GM06990 (cell line): ENCODE measurements at regions not wholly inside any gene's neighbourhood (a gene's known extent, or its start where the extent isn't known, plus 50 kb on each side); places are given as distances from the start of the nearest gene placed in this dataset.

Source experiments
- DNase-seq: peaks from one replicate; pipeline ENCODE4 v3.0.0-alpha.2; 2011; ENCODE audit not compliant: insufficient read length; ENCODE audit errors: extremely low read depth
- H3K27me3 ChIP-seq: replicated peaks from 2 replicates; pipeline ENCODE4 v1.6.0; 2011; ENCODE audit warnings: low read length; ENCODE audit not compliant: control insufficient read depth, insufficient read depth
- H3K36me3 ChIP-seq: 2 replicates; pipeline ENCODE4 v1.5.1; 2011; ENCODE audit warnings: low read length; ENCODE audit not compliant: control insufficient read depth, insufficient read depth
- H3K4me3 ChIP-seq: replicated peaks from 2 replicates; pipeline ENCODE4 v1.5.1; 2011; ENCODE audit warnings: low read depth, mild to moderate bottlenecking, control low read depth, low read length
- CTCF ChIP-seq: IDR thresholded peaks from 2 replicates; pipeline ENCODE4 v1.5.1; 2011; ENCODE audit warnings: low read length, control low read depth, mild to moderate bottlenecking, inconsistent platforms; ENCODE audit not compliant: insufficient read depth, poor library complexity, severe bottlenecking

GRCh38 chr7:9621927-9622326, 1188.5 kb downstream of the NXPH1 start:
- H3K27me3 ChIP-seq = no peaks in the 10 kb centered on the region

DNA sequence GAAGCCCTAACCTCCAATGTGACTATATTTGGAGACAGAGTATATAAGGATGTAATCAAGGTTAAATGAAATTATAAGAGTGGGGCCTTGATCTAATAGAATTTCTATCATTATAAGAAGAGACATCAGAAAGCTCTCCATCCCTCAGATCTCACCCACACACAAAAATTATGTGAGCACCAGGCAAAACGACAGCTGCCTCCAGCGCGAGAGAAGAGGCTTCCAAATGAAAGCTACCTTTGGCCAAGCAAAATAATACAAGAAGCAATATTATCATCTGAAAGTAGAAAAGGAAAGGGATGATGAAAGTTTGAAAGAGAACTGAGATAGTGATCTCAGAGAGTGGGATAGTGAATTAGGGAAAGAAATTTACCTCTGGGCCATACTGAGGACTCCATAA, 1192.5 kb downstream of the NXPH1 start:
- H3K36me3 ChIP-seq = no peaks in the 10 kb centered on the region
- H3K4me3 ChIP-seq = no peak overlapping the region
- TF ChIP-seq CTCF = no peak
- no peak for DNase-seq
- H3K27me3 ChIP-seq = no peaks in the 10 kb centered on the region

More at GRCh38 chr7:9621927-9622326, 1188.5 kb downstream of the NXPH1 start:
- no peak for TF ChIP-seq CTCF
- DNase-seq = no peak
- no peaks in the 10 kb centered on the region for H3K36me3 ChIP-seq
- H3K4me3 ChIP-seq = no peak overlapping the region

GRCh38 chr7:9645756-9646155, 1212.3 kb downstream of the NXPH1 start:
- H3K36me3 ChIP-seq = no peaks in the 10 kb centered on the region
- no peak for DNase-seq
- no peak overlapping the region for H3K4me3 ChIP-seq
- H3K27me3 ChIP-seq = no peaks in the 10 kb centered on the region
- no peak for TF ChIP-seq CTCF

GRCh38 chr7:9657257-9657656, 1223.8 kb downstream of the NXPH1 start:
- H3K4me3 ChIP-seq = no peak overlapping the region
- no peaks in the 10 kb centered on the region for H3K36me3 ChIP-seq
- no peaks in the 10 kb centered on the region for H3K27me3 ChIP-seq
- no peak for TF ChIP-seq CTCF
- DNase-seq = no peak

GRCh38 chr7:9671979-9672917, 1238.8 kb downstream of the NXPH1 start:
- Histone ChIP-seq H3K27me3 (no peaks in the 10 kb centered on the region), H3K36me3 (no peaks in the 10 kb centered on the region), H3K4me3 (no peak overlapping the region)
- DNase-seq = no peak
- TF ChIP-seq CTCF = no peak
